OCI-LY1 (cell line): ENCODE measurements at regions not wholly inside any gene's neighbourhood (a gene's known extent, or its start where the extent isn't known, plus 50 kb on each side); places are given as distances from the start of the nearest gene placed in this dataset.

Experiments used
- H2AFZ ChIP-seq: fragments of 200-600 bp; sonication (generic), shearing (Covaris generic); 2 replicates; pipeline ENCODE4 v1.6.0; 2014; ENCODE audit warnings: antibody characterized with exemption, mild to moderate bottlenecking, low read length
- H3F3A ChIP-seq: fragments of 200-600 bp; sonication (generic), shearing (Covaris generic); 2 replicates; pipeline ENCODE4 v1.6.0; 2014; ENCODE audit warnings: mild to moderate bottlenecking, antibody characterized with exemption, low read length, moderate library complexity; ENCODE audit not compliant: insufficient read depth
- H3K27ac ChIP-seq: fragments of 200-600 bp; sonication (generic); 2 replicates; pipeline ENCODE4 v1.5.1; 2014; ENCODE audit warnings: low read length, mixed run types, mild to moderate bottlenecking, low read depth; ENCODE audit not compliant: poor library complexity, severe bottlenecking
- H3K27me3 ChIP-seq: fragments of 200-600 bp; sonication (generic); 2 replicates; pipeline ENCODE4 v1.6.0; 2014; ENCODE audit warnings: antibody characterized with exemption, mild to moderate bottlenecking, low read length, moderate library complexity; ENCODE audit not compliant: insufficient read depth
- H3K36me3 ChIP-seq: fragments of 200-600 bp; sonication (generic); 2 replicates; pipeline ENCODE4 v1.6.1; 2014; ENCODE audit warnings: mild to moderate bottlenecking, antibody characterized with exemption, low read length, moderate library complexity, mixed read lengths; ENCODE audit not compliant: insufficient read depth
- H3K4me1 ChIP-seq: fragments of 200-600 bp; sonication (generic); 2 replicates; pipeline ENCODE4 v1.5.1; 2014; ENCODE audit warnings: mild to moderate bottlenecking, low read length, moderate library complexity; ENCODE audit not compliant: insufficient read depth, severe bottlenecking
- H3K4me2 ChIP-seq: fragments of 200-600 bp; sonication (generic), shearing (Covaris generic); 2 replicates; pipeline ENCODE4 v1.6.1; 2014; ENCODE audit warnings: low read length
- H3K4me3 ChIP-seq: fragments of 200-600 bp; sonication (generic); 2 replicates; pipeline ENCODE4 v1.5.1; 2014; ENCODE audit warnings: low read length, low read depth, mild to moderate bottlenecking, mixed read lengths; ENCODE audit not compliant: poor library complexity, severe bottlenecking
- H3K79me2 ChIP-seq: fragments of 200-600 bp; shearing (Covaris generic); 2 replicates; pipeline ENCODE4 v1.6.1; 2016; ENCODE audit warnings: mixed run types, low read length, mixed read lengths; ENCODE audit not compliant: insufficient read depth
- H3K9ac ChIP-seq: fragments of 200-600 bp; sonication (generic), shearing (Covaris generic); 2 replicates; pipeline ENCODE4 v1.6.1; 2014; ENCODE audit warnings: mild to moderate bottlenecking, low read length, mixed read lengths
- H3K9me2 ChIP-seq: fragments of 200-600 bp; sonication (generic), shearing (Covaris generic); 2 replicates; pipeline ENCODE4 v1.6.1; 2014; ENCODE audit warnings: low read depth, mild to moderate bottlenecking, low read length, mixed read lengths
- H3K9me3 ChIP-seq: fragments of 200-600 bp; shearing (Covaris generic); 2 replicates; pipeline ENCODE4 v1.6.1; 2014; ENCODE audit warnings: low read length, mixed read lengths
- H4K20me1 ChIP-seq: fragments of 200-600 bp; sonication (generic), shearing (Covaris generic); 2 replicates; pipeline ENCODE4 v1.6.0; 2016; ENCODE audit warnings: mild to moderate bottlenecking, low read length; ENCODE audit not compliant: insufficient read depth
- EZH2 ChIP-seq: fragments of 200-600 bp; sonication (generic), shearing (Covaris generic); IDR thresholded peaks from 2 replicates; pipeline ENCODE4 v1.8.0; 2017; ENCODE audit warnings: borderline replicate concordance, mixed run types, mild to moderate bottlenecking, antibody characterized with exemption, low read length, moderate library complexity, mixed read lengths
- TF ChIP-seq, protein P1 (sequence below): fragments of 200-600 bp; sonication (generic), shearing (Covaris generic); IDR thresholded peaks from 2 replicates; pipeline ENCODE4 v1.5.1; 2017; ENCODE audit warnings: mild to moderate bottlenecking, antibody characterized with exemption, low read length, moderate library complexity, mixed read lengths

DNA sequence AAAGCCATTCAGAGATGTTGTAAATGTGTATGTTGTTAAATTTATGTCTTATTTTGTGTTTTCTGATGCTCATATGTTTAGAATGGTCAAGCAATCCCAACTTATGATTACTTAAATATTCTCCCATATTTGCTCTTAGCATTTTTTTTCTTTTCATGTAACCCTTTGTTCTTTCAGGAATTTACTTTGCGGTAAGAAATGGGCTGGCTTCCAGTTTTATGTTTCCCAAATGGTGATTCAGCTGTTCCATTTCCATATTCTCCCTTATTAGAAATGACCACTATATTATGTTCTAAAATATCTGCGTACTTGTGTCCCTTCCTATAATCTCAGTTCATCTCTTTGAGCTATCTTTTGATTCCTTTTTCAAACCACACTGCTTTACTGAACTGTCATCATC, 113.7 kb downstream of the CDH26 start:
- no peak for TF ChIP-seq EZH2
- TF ChIP-seq, protein P1, sequence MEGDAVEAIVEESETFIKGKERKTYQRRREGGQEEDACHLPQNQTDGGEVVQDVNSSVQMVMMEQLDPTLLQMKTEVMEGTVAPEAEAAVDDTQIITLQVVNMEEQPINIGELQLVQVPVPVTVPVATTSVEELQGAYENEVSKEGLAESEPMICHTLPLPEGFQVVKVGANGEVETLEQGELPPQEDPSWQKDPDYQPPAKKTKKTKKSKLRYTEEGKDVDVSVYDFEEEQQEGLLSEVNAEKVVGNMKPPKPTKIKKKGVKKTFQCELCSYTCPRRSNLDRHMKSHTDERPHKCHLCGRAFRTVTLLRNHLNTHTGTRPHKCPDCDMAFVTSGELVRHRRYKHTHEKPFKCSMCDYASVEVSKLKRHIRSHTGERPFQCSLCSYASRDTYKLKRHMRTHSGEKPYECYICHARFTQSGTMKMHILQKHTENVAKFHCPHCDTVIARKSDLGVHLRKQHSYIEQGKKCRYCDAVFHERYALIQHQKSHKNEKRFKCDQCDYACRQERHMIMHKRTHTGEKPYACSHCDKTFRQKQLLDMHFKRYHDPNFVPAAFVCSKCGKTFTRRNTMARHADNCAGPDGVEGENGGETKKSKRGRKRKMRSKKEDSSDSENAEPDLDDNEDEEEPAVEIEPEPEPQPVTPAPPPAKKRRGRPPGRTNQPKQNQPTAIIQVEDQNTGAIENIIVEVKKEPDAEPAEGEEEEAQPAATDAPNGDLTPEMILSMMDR = no peak
- H3K27ac ChIP-seq = no peak overlapping the region

DNA sequence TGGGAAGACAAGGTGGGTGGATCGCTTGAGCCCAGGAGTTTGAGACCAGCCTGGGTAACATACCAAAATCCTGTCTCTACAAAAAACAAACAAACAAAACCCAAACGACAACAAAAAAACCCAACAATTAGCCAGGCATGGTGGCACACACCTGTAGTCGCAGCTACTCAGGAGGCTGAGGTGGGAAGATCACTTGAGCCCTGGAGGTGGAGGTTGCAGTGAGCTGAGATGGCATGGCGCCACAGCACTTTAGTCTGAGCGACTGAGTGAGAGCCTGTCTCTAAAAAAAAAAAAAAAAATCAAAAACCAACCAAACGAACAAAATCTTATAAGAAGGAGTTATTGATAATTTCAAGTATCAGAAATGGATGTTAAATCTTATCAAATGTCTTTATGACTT, 114.9 kb downstream of the CDH26 start:
- no peak for TF ChIP-seq EZH2
- TF ChIP-seq, protein P1 = no peak
- no peaks in the 10 kb centered on the region for H3K9me3 ChIP-seq
- no peak overlapping the region for H3K4me3 ChIP-seq
- H3K36me3 ChIP-seq = no peaks in the 10 kb centered on the region
- H2AFZ ChIP-seq = no peak overlapping the region
- no peaks in the 10 kb centered on the region for H4K20me1 ChIP-seq
- no peak overlapping the region for H3K9ac ChIP-seq
- no peaks in the 10 kb centered on the region for H3K4me1 ChIP-seq
- no peak overlapping the region for H3K4me2 ChIP-seq
- H3K9me2 ChIP-seq = no peaks in the 10 kb centered on the region
- no peaks in the 10 kb centered on the region for H3F3A ChIP-seq
- H3K79me2 ChIP-seq = no peaks in the 10 kb centered on the region
- H3K27me3 ChIP-seq = no peaks in the 10 kb centered on the region; the same call in 1 of the 2 replicates
- H3K27ac ChIP-seq = no peak overlapping the region

More for the DNA sequence above, 113.7 kb downstream of the CDH26 start:
- Histone ChIP-seq H3K27me3 (no peaks in the 10 kb centered on the region; the same call in 1 of the 2 replicates), H3K4me1 (no peaks in the 10 kb centered on the region), H3K4me3 (no peak overlapping the region), H3K4me2 (no peak overlapping the region), H2AFZ (no peak overlapping the region), H4K20me1 (no peaks in the 10 kb centered on the region), H3K9ac (no peak overlapping the region), H3K36me3 (no peaks in the 10 kb centered on the region), H3F3A (no peaks in the 10 kb centered on the region), H3K9me2 (no peaks in the 10 kb centered on the region), H3K79me2 (no peaks in the 10 kb centered on the region), H3K9me3 (no peaks in the 10 kb centered on the region)

DNA sequence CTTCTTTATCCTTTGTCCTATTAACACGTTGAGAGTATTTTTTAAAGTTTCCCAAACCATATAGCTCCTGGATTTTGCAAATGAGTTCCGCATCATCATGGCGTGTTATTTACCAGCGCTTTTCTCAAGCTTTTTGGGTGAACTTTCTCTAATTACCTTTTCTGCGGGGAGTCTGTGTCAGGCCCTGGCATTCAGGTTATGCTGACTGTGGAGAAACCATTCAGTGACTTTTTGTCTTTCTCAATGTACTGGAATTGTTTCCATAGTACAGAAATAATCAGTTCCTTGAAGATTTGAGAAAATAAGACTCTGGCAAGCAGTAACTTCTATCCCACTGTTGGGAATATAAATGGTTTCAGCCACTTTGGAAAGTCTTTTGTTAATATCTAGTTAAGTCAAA, 115.3 kb downstream of the CDH26 start:
- H3K4me2 ChIP-seq = no peak overlapping the region
- no peaks in the 10 kb centered on the region for H4K20me1 ChIP-seq
- H3K9ac ChIP-seq = no peak overlapping the region
- no peaks in the 10 kb centered on the region for H3K4me1 ChIP-seq
- no peaks in the 10 kb centered on the region for H3K79me2 ChIP-seq
- H2AFZ ChIP-seq = no peak overlapping the region
- H3K4me3 ChIP-seq = no peak overlapping the region
- H3K36me3 ChIP-seq = no peaks in the 10 kb centered on the region
- H3K9me2 ChIP-seq = no peaks in the 10 kb centered on the region
- H3K9me3 ChIP-seq = no peaks in the 10 kb centered on the region
- TF ChIP-seq EZH2 = no peak
- TF ChIP-seq, protein P1 = no peak
- no peak overlapping the region for H3K27ac ChIP-seq
- H3K27me3 ChIP-seq = no peaks in the 10 kb centered on the region; the same call in 1 of the 2 replicates
- H3F3A ChIP-seq = no peaks in the 10 kb centered on the region
